Astrocyte of the cerebellum (primary cell): ENCODE measurements at regions not wholly inside any gene's neighbourhood (a gene's known extent, or its start where the extent isn't known, plus 50 kb on each side); places are given as distances from the start of the nearest gene placed in this dataset.
"Not testable (repeated sequence)": the region's sequence is repeated elsewhere in the genome, so short reads cannot be mapped to it uniquely, and the experiment has no call there.

Source experiments
- DNase-seq: peaks from one replicate; pipeline ENCODE4 v3.0.0-alpha.2; 2011; ENCODE audit warnings: low read depth
- H3K4me3 ChIP-seq: 2 replicates; pipeline ENCODE4 v1.5.1; 2011; ENCODE audit warnings: mild to moderate bottlenecking, low read depth, low read length, moderate library complexity
- CTCF ChIP-seq: IDR thresholded peaks from 2 replicates; pipeline ENCODE4 v1.5.1; 2012; ENCODE audit warnings: low read length, low read depth, moderate library complexity, mild to moderate bottlenecking; ENCODE audit errors: missing control alignments
- in situ Hi-C: cut with HindIII; loops from 2 replicates; pipeline ENCODE4 v1.10.0; 2017; ENCODE audit warnings: low sequenced_read_pairs

GRCh38 chr3:170689893-170690660, 104.2 kb upstream of the SLC7A14 start:
- no peak for DNase-seq
- in situ Hi-C loops, result no loop called here

GRCh38 chr3:170689296-170689829, 103.5 kb upstream of the SLC7A14 start:
- in situ Hi-C loops, result no loop called here
- TF ChIP-seq CTCF, result no peak
- peak; percentile 71 for DNase-seq
- no peak overlapping the region for H3K4me3 ChIP-seq

More at GRCh38 chr3:170689893-170690660, 104.2 kb upstream of the SLC7A14 start:
- no peak overlapping the region for H3K4me3 ChIP-seq
- TF ChIP-seq CTCF, result peak; percentile 80

- in situ Hi-C loops, H3K4me3 ChIP-seq, DNase-seq: not testable (repeated sequence)
Measured at GRCh38 chr3:170688222-170688621, 102.3 kb upstream of the SLC7A14 start.

GRCh38 chr3:170680593-170680992, 94.7 kb upstream of the SLC7A14 start:
- no peak for DNase-seq
- H3K4me3 ChIP-seq, result no peak overlapping the region
- TF ChIP-seq CTCF, result no peak
- in situ Hi-C loops, result no loop called here

- in situ Hi-C loops, result no loop called here
- no peak for TF ChIP-seq CTCF
- DNase-seq, result no peak
- H3K4me3 ChIP-seq, result no peak overlapping the region
Measured at GRCh38 chr3:170679190-170679589, 93.3 kb upstream of the SLC7A14 start.

GRCh38 chr3:170670504-170670903, 84.6 kb upstream of the SLC7A14 start:
- DNase-seq, result no peak
- H3K4me3 ChIP-seq, result no peak overlapping the region
- no peak for TF ChIP-seq CTCF
- in situ Hi-C loops, result no loop called here

- H3K4me3 ChIP-seq, DNase-seq, in situ Hi-C loops: not testable (repeated sequence)
Measured at GRCh38 chr3:170662986-170663385, 77.1 kb upstream of the SLC7A14 start.
